ENCODE measurements at regions not wholly inside any gene's neighbourhood (a gene's known extent, or its start where the extent isn't known, plus 50 kb on each side); places are given as distances from the start of the nearest gene placed in this dataset.

- no peak overlapping the region for H3K27ac ChIP-seq
- no peak for TF ChIP-seq CTCF (IDR thresholded peaks at IDR 0.05 in 4 of 5, conservative IDR thresholded peaks at IDR 0.05 in 1 of 5)
- no peak for TF ChIP-seq POLR2A (IDR thresholded peaks at IDR 0.05)
- no peaks in the 10 kb centered on the region for H3K9me3 ChIP-seq
- in situ Hi-C loops (cut with MboI; ENCODE audit: low sequenced_read_pairs in 4 of 4): loop anchor here in 1 of 4 donors (10.0 kb wide), 1 partner anchor 795 kb away; no protein-coding TSS in a partner anchor
- H3K4me1 ChIP-seq: no peaks in the 10 kb centered on the region
- no peaks in the 10 kb centered on the region for H3K27me3 ChIP-seq
- H3K4me3 ChIP-seq: no peak overlapping the region
- ATAC-seq: no peak
- no peaks in the 10 kb centered on the region for H3K36me3 ChIP-seq
- intact Hi-C loops (cut with DNase I; ENCODE audit: low total_unique reads): no loop called here
- no peak for DNase-seq
These were observed 478.1 kb upstream of the NR5A2 start for GRCh38 chr1:199549421-199549820.

GRCh38 chr1:199550199-199551065 is 477.1 kb upstream of the NR5A2 start:
- no peaks in the 10 kb centered on the region for H3K27me3 ChIP-seq
- DNase-seq (no peak), ATAC-seq (no peak)
- no peaks in the 10 kb centered on the region for H3K36me3 ChIP-seq
- no peak for TF ChIP-seq CTCF (IDR thresholded peaks at IDR 0.05 in 4 of 5, conservative IDR thresholded peaks at IDR 0.05 in 1 of 5)
- TF ChIP-seq POLR2A (IDR thresholded peaks at IDR 0.05): no peak
- H3K9me3 ChIP-seq: no peaks in the 10 kb centered on the region
- no peak overlapping the region for H3K27ac ChIP-seq
- no peak overlapping the region for H3K4me3 ChIP-seq
- intact Hi-C loops (cut with DNase I; ENCODE audit: low total_unique reads) (loop anchor here (10.0 kb wide), 1 partner anchor 796 kb away; no protein-coding TSS in a partner anchor), in situ Hi-C loops (cut with MboI; ENCODE audit: low sequenced_read_pairs in 4 of 4) (loop anchor here in 1 of 4 donors (25.0 kb wide), 1 partner anchor 788 kb away; no protein-coding TSS in a partner anchor)
- H3K4me1 ChIP-seq: no peaks in the 10 kb centered on the region

GRCh38 chr1:199551967-199552565 is 475.4 kb upstream of the NR5A2 start:
- intact Hi-C loops (cut with DNase I; ENCODE audit: low total_unique reads): loop anchor here (10.0 kb wide), 1 partner anchor 797 kb away; no protein-coding TSS in a partner anchor
- H3K36me3 ChIP-seq: no peaks in the 10 kb centered on the region
- in situ Hi-C loops (cut with MboI; ENCODE audit: low sequenced_read_pairs in 4 of 4): loop anchor here in 1 of 4 donors (25.0 kb wide), 1 partner anchor 790 kb away; no protein-coding TSS in a partner anchor
- DNase-seq (no peak), ATAC-seq (no peak)
- TF ChIP-seq POLR2A (IDR thresholded peaks at IDR 0.05): no peak
- TF ChIP-seq CTCF (IDR thresholded peaks at IDR 0.05 in 4 of 5, conservative IDR thresholded peaks at IDR 0.05 in 1 of 5): peak in 2 of 5 experiments; percentile 14 to 44
- H3K4me3 ChIP-seq: no peak overlapping the region
- H3K27ac ChIP-seq: no peak overlapping the region
- no peaks in the 10 kb centered on the region for H3K27me3 ChIP-seq
- no peaks in the 10 kb centered on the region for H3K9me3 ChIP-seq
- H3K4me1 ChIP-seq: no peaks in the 10 kb centered on the region

- H3K27me3 ChIP-seq: no peaks in the 10 kb centered on the region
- ATAC-seq (no peak), DNase-seq (no peak)
- no peak for TF ChIP-seq POLR2A (IDR thresholded peaks at IDR 0.05)
- TF ChIP-seq CTCF (IDR thresholded peaks at IDR 0.05 in 4 of 5, conservative IDR thresholded peaks at IDR 0.05 in 1 of 5): no peak
- H3K27ac ChIP-seq: no peak overlapping the region
- no peaks in the 10 kb centered on the region for H3K9me3 ChIP-seq
- intact Hi-C loops (cut with DNase I; ENCODE audit: low total_unique reads) (loop anchor here (10.0 kb wide), 1 partner anchor 798 kb away; no protein-coding TSS in a partner anchor), in situ Hi-C loops (cut with MboI; ENCODE audit: low sequenced_read_pairs in 4 of 4) (loop anchor here in 1 of 4 donors (25.0 kb wide), 1 partner anchor 791 kb away; no protein-coding TSS in a partner anchor)
- no peak overlapping the region for H3K4me3 ChIP-seq
- no peaks in the 10 kb centered on the region for H3K4me1 ChIP-seq
- H3K36me3 ChIP-seq: no peaks in the 10 kb centered on the region
These were observed 474.4 kb upstream of the NR5A2 start for GRCh38 chr1:199553104-199553503.

Data from gastrocnemius medialis (tissue), 4 donors.